HG03097 (cell line): ENCODE measurements at regions not wholly inside any gene's neighbourhood (a gene's known extent, or its start where the extent isn't known, plus 50 kb on each side); places are given as distances from the start of the nearest gene placed in this dataset.
A peak's percentile ranks its signal among the peaks of the same experiment; 100 is the strongest.
"Not testable (repeated sequence)": the region's sequence is repeated elsewhere in the genome, so short reads cannot be mapped to it uniquely, and the experiment has no call there.

Source experiments
- ATAC-seq: cut with Tn5 transposase; IDR thresholded peaks from one replicate; pipeline ENCODE4 v1.9.1; 2021; ENCODE audit not compliant: unreplicated experiment, low FRiP score

GRCh38 chr6:112626468-112627082 lies 279.4 kb downstream of the RFPL4B start:
- no peak for ATAC-seq

- ATAC-seq: no peak
These were observed 287.2 kb downstream of the RFPL4B start for GRCh38 chr6:112634376-112634775.

- ATAC-seq: no peak
These were observed 289.6 kb downstream of the RFPL4B start for GRCh38 chr6:112636650-112637262.

GRCh38 chr6:112639391-112639831 lies 292.3 kb downstream of the RFPL4B start:
- ATAC-seq: peak; percentile 41

- ATAC-seq: no peak
These were observed 293.8 kb downstream of the RFPL4B start for GRCh38 chr6:112640891-112641290.

GRCh38 chr6:112649853-112650252 lies 302.7 kb downstream of the RFPL4B start:
- ATAC-seq: no peak

- no peak for ATAC-seq
These were observed 304.1 kb downstream of the RFPL4B start for GRCh38 chr6:112651239-112651638.

- no peak for ATAC-seq
These were observed 312.8 kb downstream of the RFPL4B start for GRCh38 chr6:112659912-112660311.

GRCh38 chr6:112660626-112661025 lies 313.5 kb downstream of the RFPL4B start:
- no peak for ATAC-seq

GRCh38 chr6:112663698-112664097 lies 316.6 kb downstream of the RFPL4B start:
- ATAC-seq: no peak

GRCh38 chr6:112665114-112665513 lies 318.0 kb downstream of the RFPL4B start:
- no peak for ATAC-seq

- ATAC-seq: no peak
These were observed 318.7 kb downstream of the RFPL4B start for GRCh38 chr6:112665815-112666214.

- ATAC-seq: no peak
These were observed 320.3 kb downstream of the RFPL4B start for GRCh38 chr6:112667427-112667826.

- ATAC-seq: no peak
These were observed 333.0 kb downstream of the RFPL4B start for GRCh38 chr6:112680091-112680490.

GRCh38 chr6:112682071-112682470 lies 334.9 kb downstream of the RFPL4B start:
- no peak for ATAC-seq

GRCh38 chr6:112683106-112683505 lies 336.0 kb downstream of the RFPL4B start:
- ATAC-seq: no peak

GRCh38 chr6:112683926-112684325 lies 336.8 kb downstream of the RFPL4B start:
- no peak for ATAC-seq

- not testable (repeated sequence) for ATAC-seq
These were observed 338.5 kb downstream of the RFPL4B start for GRCh38 chr6:112685521-112686220.

GRCh38 chr6:112688487-112689165 lies 341.5 kb downstream of the RFPL4B start:
- ATAC-seq: not testable (repeated sequence)

- ATAC-seq: not testable (repeated sequence)
These were observed 342.2 kb downstream of the RFPL4B start for GRCh38 chr6:112689183-112689858.
